AML-193 (cell line): ENCODE measurements at regions not wholly inside any gene's neighbourhood (a gene's known extent, or its start where the extent isn't known, plus 50 kb on each side); places are given as distances from the start of the nearest gene placed in this dataset.

Experiments used
- DNase-seq, 2 experiments: peaks; one replicate each; lab custom pipeline; 2025; lab: John Stamatoyannopoulos, UW

DNA sequence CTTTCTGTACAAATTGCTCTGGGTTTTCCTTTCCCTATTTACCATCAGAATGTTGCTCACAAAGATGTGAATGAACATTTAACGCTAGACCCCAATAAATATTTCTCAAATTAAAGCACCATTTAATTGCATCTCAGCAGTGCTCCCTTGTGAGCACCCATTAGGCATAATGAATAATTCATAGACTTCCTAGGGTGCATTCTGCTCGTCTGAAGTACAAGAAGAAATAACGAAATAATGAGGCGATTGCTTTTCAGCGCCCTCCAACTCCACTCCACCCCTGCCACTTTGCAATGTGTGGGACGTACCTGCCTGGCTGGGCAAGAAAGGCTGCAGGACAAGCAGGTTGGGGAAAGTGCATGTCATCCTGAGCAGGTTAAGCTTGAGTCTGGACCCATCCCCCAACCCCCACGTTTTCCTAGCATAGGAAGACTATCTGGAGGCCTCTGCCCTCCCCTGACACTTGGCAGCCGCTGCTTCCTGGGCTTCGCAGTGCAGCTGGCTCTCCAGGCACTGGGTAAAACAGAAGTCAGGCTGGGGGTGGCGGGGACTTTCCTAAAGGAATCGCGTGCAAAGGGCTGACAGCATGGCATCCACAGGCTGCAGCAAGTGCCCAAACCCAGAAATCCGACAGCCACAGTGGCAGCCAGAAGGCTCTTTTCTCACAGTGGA, 253.7 kb downstream of the DUSP6 start:
- DNase-seq: no peak

DNA sequence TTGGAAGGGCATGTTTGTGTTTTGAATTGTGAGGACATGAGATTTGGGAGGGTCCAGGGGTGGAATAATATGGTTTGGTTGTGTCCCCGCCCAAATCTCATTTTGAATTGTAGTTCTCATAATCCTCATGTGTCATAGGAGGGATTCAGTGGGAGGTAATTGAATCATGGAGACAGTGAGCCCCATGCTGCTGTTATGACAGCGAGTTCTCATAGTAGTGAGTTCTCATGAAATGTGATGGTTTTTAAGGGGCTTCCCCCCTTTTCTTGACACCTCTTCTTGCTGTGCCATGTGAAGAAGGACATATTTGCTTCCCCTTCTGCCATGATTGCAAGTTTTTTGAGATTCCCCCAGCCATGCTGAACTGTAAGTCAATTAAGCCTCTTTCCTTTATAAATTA, 260.0 kb downstream of the DUSP6 start:
- DNase-seq: no peak

DNA sequence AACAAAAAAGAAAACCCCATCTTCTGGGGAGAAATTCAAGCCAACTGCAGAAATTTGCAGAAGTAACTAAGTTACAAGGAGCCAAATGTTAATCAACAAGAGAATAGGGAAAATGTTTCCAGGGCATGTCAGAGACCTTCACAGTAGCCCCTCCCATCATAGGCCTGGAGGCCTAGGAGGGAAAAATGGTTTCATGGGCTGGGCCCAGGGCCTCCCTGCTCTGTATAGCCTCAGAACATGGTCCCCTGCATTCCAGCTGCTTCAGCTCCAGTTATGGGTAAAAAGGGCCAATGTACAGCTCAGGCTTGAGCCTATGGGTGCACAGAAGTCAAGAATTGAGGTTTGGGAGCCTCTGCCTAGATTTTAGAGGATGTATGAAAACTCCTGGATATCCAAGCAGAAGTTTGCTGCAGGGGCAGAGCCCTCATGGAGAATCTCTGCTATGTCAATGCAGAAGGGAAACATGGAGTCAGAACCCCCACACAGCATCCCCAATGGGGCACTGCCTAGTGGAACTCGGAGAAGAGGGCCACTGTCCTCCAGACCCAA, 260.9 kb downstream of the DUSP6 start:
- no peak for DNase-seq

DNA sequence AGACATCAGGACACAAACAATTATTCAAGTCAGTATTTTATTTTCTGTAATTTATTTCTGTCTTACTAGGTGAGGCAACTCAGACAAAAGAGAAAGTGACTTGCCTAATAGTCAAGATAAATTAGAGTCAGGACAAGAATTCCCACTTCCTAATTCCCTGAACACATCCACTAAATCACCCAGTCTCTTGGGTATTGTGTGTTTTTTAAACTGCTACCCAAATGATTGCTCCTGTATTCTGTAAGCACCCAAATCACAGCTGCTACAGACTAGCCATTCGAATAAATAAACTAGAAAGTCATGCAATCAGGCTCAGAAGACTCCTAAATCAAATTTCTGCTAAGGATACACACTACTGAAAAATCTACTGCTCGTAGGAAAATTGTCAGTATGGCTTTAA, 263.0 kb downstream of the DUSP6 start:
- DNase-seq: no peak

DNA sequence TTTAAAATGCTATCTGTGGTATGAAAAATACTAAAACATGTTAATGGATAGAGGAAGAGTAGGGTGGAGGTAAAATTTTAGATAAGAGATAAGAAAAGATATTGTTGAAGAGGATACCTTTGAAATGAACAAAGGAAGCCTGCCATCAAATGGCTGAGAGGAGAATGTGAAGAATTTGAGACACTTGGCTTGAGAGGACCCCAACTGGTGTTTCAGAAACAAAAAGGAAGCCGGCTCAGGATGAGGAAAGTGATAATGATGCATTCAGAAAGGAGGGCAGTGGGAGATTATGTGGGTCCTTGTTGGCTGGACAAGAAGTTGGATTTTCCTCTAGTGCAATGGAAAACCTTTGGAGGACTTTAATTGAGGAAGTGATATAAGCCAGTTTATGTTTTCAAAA, 264.4 kb downstream of the DUSP6 start:
- no peak for DNase-seq

DNA sequence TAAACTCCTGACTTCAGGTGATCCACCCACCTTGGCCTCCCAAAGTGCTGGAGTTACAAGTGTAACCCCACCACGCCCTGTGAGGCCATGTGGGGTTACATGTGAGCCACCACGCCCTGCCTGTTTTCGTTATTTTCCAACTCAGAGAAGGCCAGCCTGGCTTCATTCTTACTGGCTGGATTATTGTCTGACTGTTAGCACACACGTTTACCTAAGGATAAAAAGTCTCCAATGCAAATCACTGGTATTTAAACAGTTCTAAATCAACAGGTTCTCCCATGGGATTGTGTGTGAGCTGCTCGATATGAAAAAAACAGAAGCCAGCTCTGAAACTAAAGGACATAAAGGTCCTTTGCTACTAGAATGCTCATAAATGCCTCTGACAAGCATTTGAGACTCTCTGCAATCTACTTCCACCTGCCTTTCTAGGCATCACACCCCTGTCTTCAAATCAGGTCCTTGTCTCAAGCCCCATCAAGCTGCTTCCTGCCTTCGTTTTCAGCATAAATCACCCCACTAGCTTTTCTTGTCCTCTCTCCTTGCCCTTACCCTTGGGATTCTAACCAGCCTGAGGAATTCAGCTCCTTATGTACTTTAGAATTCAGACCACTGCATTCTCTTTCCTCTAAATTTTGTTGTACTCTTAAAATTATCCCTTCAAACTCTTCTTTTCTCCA, 265.0 kb downstream of the DUSP6 start:
- no peak for DNase-seq

DNA sequence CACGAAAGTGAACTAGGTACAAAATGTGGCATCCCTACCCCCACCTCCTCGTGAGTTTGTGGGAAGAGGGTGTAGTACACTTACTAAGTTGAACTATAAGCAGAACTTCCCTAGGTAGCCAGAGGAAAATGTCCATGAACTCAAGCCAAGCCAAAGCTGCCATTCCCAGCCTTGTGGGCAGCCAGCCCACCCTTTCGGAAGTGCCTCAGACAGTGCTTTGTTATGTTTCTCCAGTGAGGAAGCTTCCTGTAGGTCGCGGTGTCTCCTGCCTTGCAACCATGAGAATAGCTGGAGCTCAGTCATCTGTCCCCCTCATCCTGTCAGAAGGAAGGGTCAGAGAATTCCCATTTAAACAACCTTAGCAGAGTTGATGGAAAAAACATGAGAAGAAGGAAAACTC, 266.9 kb downstream of the DUSP6 start:
- DNase-seq: no peak

DNA sequence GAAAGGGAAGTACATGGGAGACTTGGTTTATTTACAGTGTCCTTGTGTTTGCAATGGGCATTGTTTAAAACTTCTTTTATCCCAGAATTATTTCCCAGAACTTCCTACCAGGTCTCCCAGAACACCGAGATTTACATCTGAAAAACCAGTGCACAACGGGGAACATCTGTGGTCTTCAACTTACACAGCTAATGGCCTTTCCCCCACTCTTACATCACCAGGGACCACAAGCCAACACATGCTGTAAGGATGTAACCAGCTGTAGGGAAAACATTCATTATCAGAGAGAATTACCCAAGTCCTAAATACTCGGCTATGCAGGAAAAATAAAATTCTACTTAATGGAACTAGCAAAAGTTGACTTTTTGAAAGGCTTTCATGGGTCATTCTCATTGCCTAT, 267.6 kb downstream of the DUSP6 start:
- no peak for DNase-seq

DNA sequence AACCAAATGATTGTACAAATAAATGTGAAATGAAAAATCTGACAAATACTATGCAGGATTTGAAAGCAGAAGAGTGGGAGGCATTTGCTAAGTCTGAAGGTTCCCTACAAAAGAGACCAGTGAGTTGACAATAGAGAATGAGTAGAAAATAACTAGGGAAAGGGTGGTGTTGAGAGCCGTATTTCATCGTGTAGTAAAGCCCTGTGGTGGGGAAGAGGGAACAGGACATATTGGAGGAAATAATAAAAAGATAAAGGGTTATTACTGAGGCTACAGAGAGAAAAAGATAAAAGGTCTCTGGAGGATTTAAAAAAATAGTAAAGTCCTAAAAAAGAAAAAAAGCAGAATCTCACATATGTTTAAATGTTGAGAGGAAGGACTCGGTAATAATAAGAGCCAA, 268.8 kb downstream of the DUSP6 start:
- no peak for DNase-seq

DNA sequence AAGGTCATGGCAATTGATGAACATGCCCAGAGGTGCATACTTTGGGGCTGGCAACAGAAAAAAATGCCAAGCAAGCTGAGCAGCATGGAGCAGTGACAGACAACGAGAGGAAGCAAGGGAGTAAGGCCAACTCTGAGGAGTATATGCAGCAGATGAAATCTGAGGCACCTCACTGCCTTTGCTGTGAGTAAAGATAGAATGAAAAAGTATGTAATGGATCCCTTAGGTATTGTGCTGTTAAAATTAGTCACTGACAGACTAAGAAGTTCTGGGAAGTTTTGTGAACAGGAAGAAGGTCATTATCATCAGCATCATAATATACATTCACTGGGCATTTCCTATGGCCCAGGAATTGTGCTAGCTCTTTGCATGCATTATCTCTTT, 269.9 kb downstream of the DUSP6 start:
- DNase-seq: no peak

DNA sequence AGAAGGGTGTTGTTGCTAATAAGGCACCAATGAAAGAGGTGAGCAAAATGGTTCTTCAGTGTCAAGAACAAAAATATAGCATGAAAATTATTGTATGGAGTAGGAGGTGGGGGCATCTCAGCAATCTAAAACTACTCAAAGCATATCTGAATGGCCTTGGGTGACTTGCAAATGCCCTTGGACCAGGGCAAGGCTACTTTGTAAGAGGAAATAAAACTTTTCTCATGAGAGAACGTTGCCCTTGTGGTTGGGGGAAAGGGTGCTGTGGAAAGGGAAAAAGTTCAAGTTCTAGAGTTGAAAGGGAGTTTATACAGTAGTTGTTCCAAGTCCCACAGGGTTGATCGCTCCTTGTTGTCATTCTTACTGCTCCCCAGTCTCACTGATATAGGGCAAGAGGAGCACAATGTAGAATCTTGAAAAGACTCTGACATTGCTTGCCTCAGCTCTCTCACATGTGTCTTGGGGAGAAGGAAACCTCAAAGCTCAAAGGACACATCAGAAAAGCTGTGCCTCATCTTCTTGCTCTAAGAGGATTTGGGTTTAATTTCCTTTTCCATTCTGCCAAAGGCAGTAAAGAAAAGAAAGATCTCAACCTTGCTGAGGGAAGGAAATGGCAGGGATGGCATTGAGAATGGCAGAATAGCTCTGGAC, 270.5 kb downstream of the DUSP6 start:
- DNase-seq: no peak

DNA sequence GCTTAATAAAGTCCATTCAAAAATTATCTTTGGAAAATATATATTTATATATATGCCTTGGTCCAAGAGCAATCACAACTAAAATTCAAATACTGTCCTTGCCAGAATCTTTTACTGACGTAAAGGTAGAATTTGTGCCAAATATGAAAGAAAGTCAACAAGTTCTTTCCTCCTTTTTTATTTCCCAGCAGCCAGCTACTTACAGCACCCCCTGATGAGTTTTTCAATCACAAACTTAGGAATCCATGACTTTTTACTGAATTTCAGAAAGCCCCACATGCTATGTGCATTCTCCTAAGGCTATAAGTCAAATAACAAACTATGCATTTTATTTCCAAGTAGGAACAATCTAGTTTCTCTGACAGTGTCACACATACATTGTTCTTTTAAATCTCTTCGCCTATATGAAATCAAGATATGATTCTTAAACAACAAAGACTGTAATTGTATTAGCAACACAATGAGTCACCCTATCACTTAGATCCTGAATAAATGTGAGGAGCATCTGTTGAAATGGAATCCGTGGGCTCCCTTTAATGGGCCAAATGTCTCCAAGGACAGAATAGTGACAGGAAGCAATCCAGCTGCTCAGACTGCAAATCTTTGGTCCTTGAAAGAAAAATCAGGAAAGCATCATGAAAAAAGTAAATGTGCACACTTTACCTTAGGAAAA, 271.4 kb downstream of the DUSP6 start:
- DNase-seq: no peak

DNA sequence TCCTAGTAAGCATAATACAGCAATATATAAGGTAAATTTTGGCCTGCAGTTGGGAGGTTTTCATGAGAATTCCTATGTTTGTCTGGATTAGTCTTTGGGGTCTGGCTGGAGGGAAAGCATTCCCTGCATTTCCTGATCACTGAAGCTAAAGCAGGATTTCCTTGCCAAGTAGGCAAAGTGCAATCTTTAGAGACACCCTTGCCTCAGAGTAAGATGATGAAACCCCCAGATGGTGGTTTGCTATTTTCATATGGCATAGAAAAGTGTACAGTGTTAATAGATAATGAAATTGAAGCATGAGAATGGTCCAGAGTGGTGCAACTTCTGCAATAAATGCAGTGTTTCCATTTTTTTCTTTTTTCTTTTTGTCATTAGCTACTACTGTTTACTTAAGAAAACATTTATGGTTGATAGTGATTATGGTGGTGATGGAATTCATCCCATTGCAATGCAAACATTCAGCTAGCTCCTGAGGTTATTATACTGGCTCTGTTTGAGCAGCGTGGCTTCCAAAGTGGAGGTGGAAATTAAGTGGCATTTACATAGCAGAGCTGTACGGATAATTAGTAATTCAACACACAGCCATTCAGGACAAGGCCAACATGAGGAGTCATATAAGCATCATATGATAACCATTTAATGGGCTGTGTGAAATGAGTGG, 276.3 kb downstream of the DUSP6 start:
- no peak for DNase-seq

DNA sequence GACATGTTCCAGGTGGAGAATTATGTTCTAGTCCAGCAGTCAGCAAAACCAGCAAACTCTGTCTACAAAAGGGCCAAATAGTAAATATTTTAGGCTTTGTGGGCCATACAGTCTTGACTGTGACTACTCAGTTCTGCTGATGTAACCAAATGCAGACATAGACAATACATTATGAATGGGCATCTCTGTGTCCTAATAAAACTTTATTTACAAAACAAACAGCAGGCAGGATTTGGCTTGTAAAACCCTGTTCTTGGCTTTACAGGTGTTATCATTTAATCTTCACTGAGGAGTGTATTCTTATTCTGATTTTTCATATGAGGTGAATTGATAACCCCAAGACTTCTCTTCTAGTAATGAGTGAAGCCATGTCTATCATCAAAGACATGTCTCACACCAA, 278.6 kb downstream of the DUSP6 start:
- no peak for DNase-seq

DNA sequence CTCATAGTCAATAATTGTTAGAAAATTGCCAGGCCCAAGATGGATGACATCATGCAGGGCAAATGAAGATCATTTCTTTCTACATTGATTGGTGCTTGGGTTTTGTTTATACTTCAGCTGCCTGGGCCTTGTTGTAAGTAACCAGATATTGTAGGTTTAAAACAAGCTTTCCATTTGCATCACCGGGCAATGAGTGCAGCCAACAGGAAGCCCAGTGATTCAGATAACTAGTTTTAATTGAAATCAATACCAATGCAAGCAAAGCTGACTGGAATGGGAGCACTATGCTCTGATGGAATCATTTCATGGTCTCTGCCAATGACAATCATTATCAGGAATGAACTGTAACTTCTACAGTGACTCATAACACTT, 279.3 kb downstream of the DUSP6 start:
- no peak for DNase-seq

DNA sequence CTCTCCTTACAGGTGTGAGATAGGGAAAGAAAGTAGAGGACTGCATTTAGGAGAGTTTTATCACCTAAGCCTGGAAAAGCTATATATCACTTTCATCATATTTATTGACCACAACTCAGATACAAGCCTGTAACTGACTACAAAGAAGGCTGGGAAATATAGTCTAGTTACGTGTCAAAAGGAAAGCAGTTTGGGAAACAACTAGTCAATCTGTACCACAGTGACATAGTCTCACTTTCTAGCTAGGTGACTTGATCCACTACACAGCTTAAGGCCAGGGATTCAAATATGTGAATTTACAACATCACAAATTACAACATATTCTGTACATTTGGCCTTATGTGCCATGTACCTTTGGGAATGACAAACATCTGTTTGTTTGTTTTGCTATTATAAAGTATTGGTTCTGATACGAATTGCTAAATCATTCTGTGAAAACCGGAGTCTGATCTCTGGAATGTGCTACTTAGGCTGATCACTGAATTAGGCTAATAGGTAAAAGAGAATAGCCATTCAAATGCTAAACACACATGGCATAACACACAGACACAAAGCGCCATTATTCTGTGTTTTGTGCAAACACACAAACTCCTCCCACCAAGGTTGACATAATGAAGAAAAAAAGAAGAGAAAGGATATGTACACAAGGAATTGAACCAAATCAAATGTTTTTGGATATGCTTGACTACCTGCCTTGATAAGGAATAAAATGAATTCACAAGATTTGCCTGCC, 279.8 kb downstream of the DUSP6 start:
- no peak for DNase-seq

DNA sequence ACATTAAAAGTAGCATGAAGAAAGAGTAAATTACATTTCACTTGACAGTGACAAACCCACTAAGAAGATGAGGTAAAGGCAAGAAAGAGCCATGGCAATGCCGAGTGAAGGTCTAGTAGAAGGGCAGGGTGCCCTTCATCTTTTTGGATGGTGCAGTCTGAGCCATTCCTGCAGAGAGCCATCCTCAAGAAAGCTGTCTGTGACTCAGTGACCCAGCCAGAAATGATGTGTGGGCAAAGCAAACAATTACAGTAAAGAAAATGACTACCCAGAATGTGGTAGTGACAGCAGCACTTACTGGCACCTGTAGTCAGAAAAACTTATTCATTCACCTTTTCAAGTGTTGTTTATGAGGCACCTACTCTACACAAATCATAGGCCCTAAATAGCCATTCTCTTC, 281.7 kb downstream of the DUSP6 start:
- DNase-seq: no peak

DNA sequence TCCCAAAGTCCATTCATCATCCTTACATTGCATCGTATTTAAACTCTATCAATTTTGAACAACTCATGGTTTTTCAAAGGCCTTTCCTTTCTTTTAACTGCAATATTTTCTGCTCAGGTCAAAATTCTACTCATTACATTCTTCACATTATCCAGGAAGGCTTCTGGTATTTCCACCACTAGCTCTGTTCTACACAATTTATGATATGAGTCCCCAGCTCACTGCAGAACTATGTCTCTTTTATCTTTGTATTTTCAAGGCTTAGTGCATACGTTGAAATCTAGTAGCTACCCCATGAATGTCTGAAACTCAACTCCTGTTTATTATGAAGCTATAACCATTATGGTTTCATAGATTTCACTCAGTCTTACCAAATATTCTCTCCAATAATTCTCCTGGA, 282.9 kb downstream of the DUSP6 start:
- no peak for DNase-seq

DNA sequence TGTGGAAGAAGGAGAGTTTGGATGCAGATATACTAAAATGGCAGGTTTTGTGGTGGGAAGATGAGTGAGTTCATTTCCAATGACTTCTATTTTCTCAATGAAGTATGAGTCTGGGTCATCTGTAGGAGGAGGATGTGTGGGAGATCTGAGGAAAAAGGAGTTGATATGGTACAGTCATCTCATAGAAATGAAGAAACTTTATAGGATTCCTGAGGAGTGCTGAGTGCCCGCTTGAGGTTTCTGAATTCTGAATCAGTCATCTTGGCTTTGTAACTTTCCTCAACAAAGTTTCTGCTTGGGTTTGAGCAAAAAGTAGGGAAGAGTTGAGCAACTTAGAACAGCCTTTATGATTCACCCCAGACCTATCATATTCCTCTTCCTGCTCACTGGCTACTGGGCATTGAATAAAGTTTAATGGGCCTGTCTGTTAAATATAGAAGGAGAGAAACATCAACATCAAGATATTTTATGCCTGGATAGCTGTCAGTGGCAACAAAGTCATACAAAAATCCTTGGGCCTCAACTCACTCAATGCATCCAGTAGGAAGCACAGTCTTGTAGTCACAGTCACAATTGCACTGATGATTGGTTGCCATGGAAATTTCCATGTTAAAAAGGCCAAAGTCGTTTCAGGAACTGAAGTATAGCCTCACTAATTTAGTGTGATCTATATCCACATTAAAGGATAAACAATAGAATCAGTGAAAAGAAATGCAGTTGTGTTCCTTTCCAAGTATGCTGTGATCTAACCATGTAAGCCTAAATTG, 284.7 kb downstream of the DUSP6 start:
- DNase-seq: no peak

DNA sequence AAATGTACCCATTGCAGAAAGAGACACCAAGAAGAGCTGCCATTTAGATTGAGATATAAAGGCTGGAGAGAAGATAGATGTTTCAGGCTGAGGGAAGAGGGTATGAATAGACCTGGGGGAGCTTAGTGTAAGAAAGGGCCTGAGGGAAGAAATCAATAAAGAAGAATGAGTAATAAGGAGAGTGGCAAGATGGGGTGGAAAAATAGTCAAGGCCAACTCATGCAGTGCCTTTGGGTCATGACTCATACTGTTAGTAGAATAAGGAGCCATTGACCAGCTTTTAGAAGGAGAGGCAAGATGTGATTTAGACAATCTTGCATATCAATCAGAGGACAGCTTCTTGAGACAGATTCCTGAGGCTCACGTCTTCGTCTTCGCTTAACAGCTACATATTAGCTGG, 287.5 kb downstream of the DUSP6 start:
- no peak for DNase-seq

DNA sequence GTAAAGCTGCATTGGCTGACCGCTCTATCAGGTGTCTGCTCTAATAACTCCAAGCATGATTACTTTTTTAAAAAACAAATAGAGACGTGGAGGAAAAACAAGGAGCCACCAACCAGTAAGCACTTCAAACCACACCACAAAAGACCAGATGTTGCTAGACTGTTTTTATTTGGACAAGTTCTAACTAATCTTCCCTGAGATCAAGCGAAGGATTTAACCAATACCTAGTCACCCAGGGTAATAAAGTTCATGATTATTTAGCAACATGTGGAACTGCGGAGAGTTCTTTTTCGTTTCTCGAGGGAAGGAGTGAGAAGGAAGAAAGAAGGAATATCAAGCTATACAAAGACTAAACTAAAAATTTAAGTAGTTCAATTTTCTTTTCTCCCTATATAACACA, 288.1 kb downstream of the DUSP6 start:
- DNase-seq: no peak
